ENCODE measurements at regions not wholly inside any gene's neighbourhood (a gene's known extent, or its start where the extent isn't known, plus 50 kb on each side); places are given as distances from the start of the nearest gene placed in this dataset.

GRCh38 chr4:24443200-24443599 lies 141.2 kb downstream of the DHX15 start:
- no peak for TF ChIP-seq RARB (CRISPR knock-in tag; IDR thresholded peaks at IDR 0.05)
- TF ChIP-seq CSDC2 (CRISPR knock-in tag; IDR thresholded peaks at IDR 0.05): no peak
- no peak for TF ChIP-seq ZNF8 (CRISPR knock-in tag; IDR thresholded peaks at IDR 0.05)
- no peak for TF ChIP-seq BACH2 (CRISPR knock-in tag; IDR thresholded peaks at IDR 0.05; ENCODE audit: borderline replicate concordance)
- TF ChIP-seq, protein P1, sequence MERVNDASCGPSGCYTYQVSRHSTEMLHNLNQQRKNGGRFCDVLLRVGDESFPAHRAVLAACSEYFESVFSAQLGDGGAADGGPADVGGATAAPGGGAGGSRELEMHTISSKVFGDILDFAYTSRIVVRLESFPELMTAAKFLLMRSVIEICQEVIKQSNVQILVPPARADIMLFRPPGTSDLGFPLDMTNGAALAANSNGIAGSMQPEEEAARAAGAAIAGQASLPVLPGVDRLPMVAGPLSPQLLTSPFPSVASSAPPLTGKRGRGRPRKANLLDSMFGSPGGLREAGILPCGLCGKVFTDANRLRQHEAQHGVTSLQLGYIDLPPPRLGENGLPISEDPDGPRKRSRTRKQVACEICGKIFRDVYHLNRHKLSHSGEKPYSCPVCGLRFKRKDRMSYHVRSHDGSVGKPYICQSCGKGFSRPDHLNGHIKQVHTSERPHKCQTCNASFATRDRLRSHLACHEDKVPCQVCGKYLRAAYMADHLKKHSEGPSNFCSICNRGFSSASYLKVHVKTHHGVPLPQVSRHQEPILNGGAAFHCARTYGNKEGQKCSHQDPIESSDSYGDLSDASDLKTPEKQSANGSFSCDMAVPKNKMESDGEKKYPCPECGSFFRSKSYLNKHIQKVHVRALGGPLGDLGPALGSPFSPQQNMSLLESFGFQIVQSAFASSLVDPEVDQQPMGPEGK (CRISPR knock-in tag; IDR thresholded peaks at IDR 0.05; ENCODE audit: borderline replicate concordance): no peak
- TF ChIP-seq ARNTL (CRISPR knock-in tag; IDR thresholded peaks at IDR 0.05; ENCODE audit: borderline replicate concordance, low read depth): no peak
- no peak for TF ChIP-seq ZFP3 (CRISPR knock-in tag; IDR thresholded peaks at IDR 0.05)
- TF ChIP-seq, protein P2, sequence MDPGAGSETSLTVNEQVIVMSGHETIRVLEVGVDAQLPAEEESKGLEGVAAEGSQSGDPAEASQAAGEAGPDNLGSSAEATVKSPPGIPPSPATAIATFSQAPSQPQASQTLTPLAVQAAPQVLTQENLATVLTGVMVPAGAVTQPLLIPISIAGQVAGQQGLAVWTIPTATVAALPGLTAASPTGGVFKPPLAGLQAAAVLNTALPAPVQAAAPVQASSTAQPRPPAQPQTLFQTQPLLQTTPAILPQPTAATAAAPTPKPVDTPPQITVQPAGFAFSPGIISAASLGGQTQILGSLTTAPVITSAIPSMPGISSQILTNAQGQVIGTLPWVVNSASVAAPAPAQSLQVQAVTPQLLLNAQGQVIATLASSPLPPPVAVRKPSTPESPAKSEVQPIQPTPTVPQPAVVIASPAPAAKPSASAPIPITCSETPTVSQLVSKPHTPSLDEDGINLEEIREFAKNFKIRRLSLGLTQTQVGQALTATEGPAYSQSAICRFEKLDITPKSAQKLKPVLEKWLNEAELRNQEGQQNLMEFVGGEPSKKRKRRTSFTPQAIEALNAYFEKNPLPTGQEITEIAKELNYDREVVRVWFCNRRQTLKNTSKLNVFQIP (CRISPR knock-in tag; IDR thresholded peaks at IDR 0.05; ENCODE audit: borderline replicate concordance, low read depth): no peak
- TF ChIP-seq ZNF565 (CRISPR knock-in tag; conservative IDR thresholded peaks at IDR 0.05; ENCODE audit: low read depth): no peak
- TF ChIP-seq ZFP30 (CRISPR knock-in tag; IDR thresholded peaks at IDR 0.05): no peak
